Right lobe of liver (tissue), 6 donors: ENCODE measurements at regions not wholly inside any gene's neighbourhood (a gene's known extent, or its start where the extent isn't known, plus 50 kb on each side); places are given as distances from the start of the nearest gene placed in this dataset.

ENCODE experiments used
- ATAC-seq, 4 donors: fragments of 200-7000 bp; cut with Tn5 transposase; one replicate each; pipeline ENCODE4 v1.9.1; 2020; ENCODE audit warnings: mild to moderate bottlenecking in 4 of 4, moderate library complexity in 4 of 4
- DNase-seq, 3 donors: peaks; one replicate each; pipeline ENCODE4 v3.0.0-alpha.2; 2020
- H3K27ac ChIP-seq, 3 donors: fragments of 200-600 bp; one replicate each; pipeline ENCODE4 v1.8.0; 2022
- H3K27me3 ChIP-seq, 2 donors: fragments of 200-600 bp; one replicate each; pipeline ENCODE4 v1.8.0; 2022
- H3K36me3 ChIP-seq, 4 donors: fragments of 200-600 bp; sonication (generic) in 1 of 4; one replicate each; pipeline versions ENCODE4 v1.5.1 to v1.8.0; 2017 to 2022; ENCODE audit warnings: control low read depth in 1 of 4
- H3K4me1 ChIP-seq, 4 donors: fragments of 200-600 bp; sonication (generic) in 1 of 4; one replicate each; pipeline versions ENCODE4 v1.5.1 to v1.8.0; 2017 to 2022; ENCODE audit warnings: control low read depth in 1 of 4
- H3K4me3 ChIP-seq, 3 donors: fragments of 200-600 bp; one replicate each; pipeline ENCODE4 v1.8.0; 2022
- H3K9me3 ChIP-seq, 4 donors: fragments of 200-600 bp; sonication (generic) in 1 of 4; one replicate each; pipeline versions ENCODE4 v1.5.1 to v1.8.0; 2017 to 2022; ENCODE audit warnings: control low read depth in 1 of 4
- CTCF ChIP-seq, 4 donors: fragments of 200-600 bp in 3 of 4; fragments of 450-650 bp in 1 of 4; IDR thresholded peaks; one replicate each; pipeline versions ENCODE4 v1.5.1 to v1.8.0; 2016 to 2022; ENCODE audit warnings: antibody characterized with exemption in 4 of 4, mild to moderate bottlenecking in 2 of 4
- POLR2A ChIP-seq: fragments of 450-650 bp; IDR thresholded peaks from one replicate; pipeline ENCODE4 v1.6.1; 2017; ENCODE audit warnings: antibody characterized with exemption, mild to moderate bottlenecking
- WGBS: methylation state at CpG from one replicate; pipeline ENCODE4 v1.1.6; 2018; ENCODE audit warnings: low coverage, low lambda C conversion rate; ENCODE audit not compliant: insufficient coverage; ENCODE audit errors: missing lambda C conversion rate; 5-methylcytosine and 5-hydroxymethylcytosine counted together
- intact Hi-C, 2 donors: fragments of 100-400 bp; cut with DNase I; formaldehyde crosslinking; loops; one replicate each; pipeline versions ENCODE4 v1.11.2 to v1.14.1; 2022
- donor health status: DM: no; HTN: yes; CAD: no.
- donor health status: DM: no; HTN: no; CAD: no.
- donor health status: DM: no; HTN: no; CAD: no.
- donor health status: DM: no; HTN: yes; CAD: no.
- donor health status: DM: no; HTN: yes; CAD: no.

- 70% methylated on average over 3 of the region's 3 CpGs for WGBS
- Histone ChIP-seq H3K9me3 (no peaks in the 10 kb centered on the region), H3K27me3 (no peaks in the 10 kb centered on the region), H3K4me3 (no peak overlapping the region), H3K27ac (no peak overlapping the region), H3K4me1 (no peaks in the 10 kb centered on the region), H3K36me3 (no peaks in the 10 kb centered on the region)
- DNase-seq (no peak), ATAC-seq (no peak)
- intact Hi-C loops = no loop called here
- no peak for TF ChIP-seq POLR2A
- no peak for TF ChIP-seq CTCF (IDR thresholded peaks at IDR 0.05)
Measured at GRCh38 chr11:79822766-79823165, 381.9 kb upstream of the TENM4 start.

GRCh38 chr11:79813551-79813950, 372.7 kb upstream of the TENM4 start:
- Histone ChIP-seq H3K9me3 (no peaks in the 10 kb centered on the region), H3K4me3 (no peak overlapping the region), H3K36me3 (no peaks in the 10 kb centered on the region), H3K27ac (no peak overlapping the region), H3K27me3 (no peaks in the 10 kb centered on the region), H3K4me1 (no peaks in the 10 kb centered on the region)
- 32% methylated on average over 3 of the region's 3 CpGs for WGBS
- intact Hi-C loops = no loop called here
- TF ChIP-seq CTCF (IDR thresholded peaks at IDR 0.05) (no peak), POLR2A (no peak)
- DNase-seq (no peak), ATAC-seq (no peak)

GRCh38 chr11:79809487-79809886, 368.7 kb upstream of the TENM4 start:
- 38% methylated on average over 2 of the region's 2 CpGs for WGBS
- H3K27me3 ChIP-seq = no peaks in the 10 kb centered on the region
- H3K36me3 ChIP-seq = no peaks in the 10 kb centered on the region
- H3K27ac ChIP-seq = no peak overlapping the region
- H3K9me3 ChIP-seq = no peaks in the 10 kb centered on the region
- intact Hi-C loops = no loop called here
- DNase-seq (no peak), ATAC-seq (no peak)
- H3K4me3 ChIP-seq = no peak overlapping the region
- H3K4me1 ChIP-seq = no peaks in the 10 kb centered on the region
- TF ChIP-seq POLR2A (no peak), CTCF (IDR thresholded peaks at IDR 0.05) (no peak)

GRCh38 chr11:79807506-79807905, 366.7 kb upstream of the TENM4 start:
- TF ChIP-seq CTCF (IDR thresholded peaks at IDR 0.05) (no peak), POLR2A (no peak)

GRCh38 chr11:79796704-79797103, 355.9 kb upstream of the TENM4 start:
- H3K27me3 ChIP-seq = no peaks in the 10 kb centered on the region
- H3K36me3 ChIP-seq = no peaks in the 10 kb centered on the region
- WGBS = 25% methylated on average over 1 of the region's 1 CpG
- intact Hi-C loops = no loop called here
- no peak overlapping the region for H3K4me3 ChIP-seq
- no peak overlapping the region for H3K27ac ChIP-seq
- ATAC-seq (no peak), DNase-seq (no peak)
- no peaks in the 10 kb centered on the region for H3K9me3 ChIP-seq
- TF ChIP-seq POLR2A (no peak), CTCF (IDR thresholded peaks at IDR 0.05) (no peak)
- H3K4me1 ChIP-seq = no peaks in the 10 kb centered on the region

More at GRCh38 chr11:79807506-79807905, 366.7 kb upstream of the TENM4 start:
- Histone ChIP-seq H3K27me3 (no peaks in the 10 kb centered on the region), H3K4me1 (no peaks in the 10 kb centered on the region), H3K36me3 (no peaks in the 10 kb centered on the region), H3K4me3 (no peak overlapping the region), H3K9me3 (no peaks in the 10 kb centered on the region), H3K27ac (no peak overlapping the region)
- intact Hi-C loops = no loop called here
- 44% methylated on average over 2 of the region's 2 CpGs for WGBS
- DNase-seq (no peak), ATAC-seq (no peak)
